Smooth muscle cell (in vitro differentiated cells): ENCODE measurements at regions not wholly inside any gene's neighbourhood (a gene's known extent, or its start where the extent isn't known, plus 50 kb on each side); places are given as distances from the start of the nearest gene placed in this dataset.

ENCODE experiments used
- DNase-seq: peaks from one replicate; lab custom pipeline; 2025; ENCODE audit not compliant: unreplicated experiment; lab: John Stamatoyannopoulos, UW
- H2AFZ ChIP-seq: fragments of 200-600 bp; sonication (generic); 2 replicates; pipeline ENCODE4 v1.6.0; 2016; ENCODE audit warnings: antibody characterized with exemption, low read depth, mild to moderate bottlenecking
- H3F3A ChIP-seq: fragments of 200-600 bp; sonication (generic); 2 replicates; pipeline ENCODE4 v1.6.0; 2017; ENCODE audit warnings: antibody characterized with exemption, low read depth
- H3K27ac ChIP-seq: fragments of 200-600 bp; sonication (generic); 2 replicates; pipeline ENCODE4 v1.5.1; 2016; ENCODE audit warnings: low read depth, mild to moderate bottlenecking
- H3K27me3 ChIP-seq: fragments of 200-600 bp; sonication (generic); 2 replicates; pipeline ENCODE4 v1.6.1; 2016; ENCODE audit warnings: low read depth, mild to moderate bottlenecking
- H3K36me3 ChIP-seq: fragments of 200-600 bp; sonication (generic); 2 replicates; pipeline ENCODE4 v1.5.1; 2016; ENCODE audit warnings: low read depth
- H3K4me1 ChIP-seq: fragments of 200-600 bp; sonication (generic); 2 replicates; pipeline ENCODE4 v1.5.1; 2016; ENCODE audit warnings: low read depth
- H3K4me2 ChIP-seq: fragments of 200-600 bp; sonication (generic); 2 replicates; pipeline ENCODE4 v1.6.0; 2016; ENCODE audit warnings: mild to moderate bottlenecking
- H3K4me3 ChIP-seq: fragments of 200-600 bp; sonication (generic); 2 replicates; pipeline ENCODE4 v1.5.1; 2016; ENCODE audit warnings: mild to moderate bottlenecking
- H3K79me2 ChIP-seq: fragments of 200-600 bp; sonication (generic); 2 replicates; pipeline ENCODE4 v1.6.0; 2016; ENCODE audit warnings: low read depth, mild to moderate bottlenecking
- H3K9ac ChIP-seq: fragments of 200-600 bp; sonication (generic); 2 replicates; pipeline ENCODE4 v1.6.0; 2016; ENCODE audit warnings: low read depth
- H3K9me3 ChIP-seq: fragments of 200-600 bp; sonication (generic); replicated peaks from 2 replicates; pipeline ENCODE4 v1.5.1; 2016; ENCODE audit warnings: low read depth
- H4K20me1 ChIP-seq: fragments of 200-600 bp; sonication (generic); 2 replicates; pipeline ENCODE4 v1.6.0; 2016; ENCODE audit warnings: low read depth
- CTCF ChIP-seq: fragments of 200-600 bp; sonication (generic); IDR thresholded peaks from 2 replicates; pipeline ENCODE4 v1.5.1; 2017; ENCODE audit warnings: borderline replicate concordance, mild to moderate bottlenecking, antibody characterized with exemption; ENCODE audit not compliant: insufficient read depth, poor library complexity, severe bottlenecking
- WGBS: methylation state at CpG from one replicate; pipeline ENCODE4 v1.1.7; 2016; ENCODE audit warnings: low lambda C conversion rate; 5-methylcytosine and 5-hydroxymethylcytosine counted together

GRCh38 chr5:158224253-158224652, 365.3 kb upstream of the CLINT1 start:
- Histone ChIP-seq H3K9ac (no peak overlapping the region), H3K4me1 (no peaks in the 10 kb centered on the region), H3K79me2 (no peaks in the 10 kb centered on the region), H4K20me1 (no peaks in the 10 kb centered on the region), H3K27ac (no peak overlapping the region), H2AFZ (no peak overlapping the region), H3K27me3 (no peaks in the 10 kb centered on the region), H3K4me3 (no peak overlapping the region), H3K9me3 (no peaks in the 10 kb centered on the region), H3F3A (no peaks in the 10 kb centered on the region), H3K36me3 (no peaks in the 10 kb centered on the region), H3K4me2 (no peak overlapping the region)
- 96% methylated on average over 2 of the region's 2 CpGs for WGBS
- no peak for DNase-seq
- no peak for TF ChIP-seq CTCF

GRCh38 chr5:158223054-158223600, 364.2 kb upstream of the CLINT1 start:
- H3K79me2 ChIP-seq: no peaks in the 10 kb centered on the region
- H2AFZ ChIP-seq: no peak overlapping the region
- DNase-seq: no peak
- H3K9me3 ChIP-seq: no peaks in the 10 kb centered on the region
- H3K4me1 ChIP-seq: no peaks in the 10 kb centered on the region
- 89% methylated on average over 7 of the region's 7 CpGs for WGBS
- H4K20me1 ChIP-seq: no peaks in the 10 kb centered on the region
- H3K4me2 ChIP-seq: no peak overlapping the region
- H3K27ac ChIP-seq: no peak overlapping the region
- no peaks in the 10 kb centered on the region for H3K36me3 ChIP-seq
- no peaks in the 10 kb centered on the region for H3F3A ChIP-seq
- no peaks in the 10 kb centered on the region for H3K27me3 ChIP-seq
- H3K9ac ChIP-seq: no peak overlapping the region
- no peak overlapping the region for H3K4me3 ChIP-seq
- TF ChIP-seq CTCF: no peak

DNA sequence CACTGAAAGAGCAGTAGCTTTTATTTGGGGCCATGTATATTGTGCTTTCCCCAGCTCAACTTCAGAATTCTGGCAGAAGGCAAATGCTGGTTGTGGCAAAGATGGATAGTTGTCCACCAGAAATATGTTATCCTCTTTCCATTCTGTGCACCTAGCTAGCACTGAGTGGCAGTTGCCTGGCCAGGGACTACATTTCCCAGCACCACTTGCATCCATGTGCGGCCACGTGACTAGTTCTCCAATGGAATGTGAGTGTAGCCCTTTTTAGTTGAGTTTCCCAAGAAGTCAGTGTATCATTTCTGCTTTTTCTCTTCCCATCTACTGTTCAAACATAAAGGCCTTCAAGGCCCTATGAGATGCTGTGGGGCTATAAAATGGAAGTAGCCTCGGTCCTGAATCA, 354.0 kb upstream of the CLINT1 start:
- Histone ChIP-seq H3K9me3 (no peaks in the 10 kb centered on the region), H3K4me2 (no peak overlapping the region), H3K4me1 (no peaks in the 10 kb centered on the region), H3K36me3 (no peaks in the 10 kb centered on the region), H3K4me3 (no peak overlapping the region), H3K27ac (no peak overlapping the region), H2AFZ (no peak overlapping the region), H3K27me3 (no peaks in the 10 kb centered on the region), H3F3A (no peaks in the 10 kb centered on the region), H3K9ac (no peak overlapping the region), H4K20me1 (no peaks in the 10 kb centered on the region), H3K79me2 (no peaks in the 10 kb centered on the region)
- TF ChIP-seq CTCF: no peak
- WGBS: 65% methylated on average over 3 of the region's 3 CpGs
- DNase-seq: no peak

- H3K9ac ChIP-seq: no peak overlapping the region
- no peaks in the 10 kb centered on the region for H3K27me3 ChIP-seq
- H3F3A ChIP-seq: no peaks in the 10 kb centered on the region
- H3K36me3 ChIP-seq: no peaks in the 10 kb centered on the region
- no peak overlapping the region for H3K27ac ChIP-seq
- no peak overlapping the region for H3K4me3 ChIP-seq
- no peaks in the 10 kb centered on the region for H3K79me2 ChIP-seq
- no peak overlapping the region for H3K4me2 ChIP-seq
- H4K20me1 ChIP-seq: no peaks in the 10 kb centered on the region
- DNase-seq: no peak
- no peak overlapping the region for H2AFZ ChIP-seq
- no peaks in the 10 kb centered on the region for H3K9me3 ChIP-seq
- H3K4me1 ChIP-seq: no peaks in the 10 kb centered on the region
- WGBS: 63% methylated on average over 2 of the region's 2 CpGs
- TF ChIP-seq CTCF: no peak
Measured at GRCh38 chr5:158212237-158212636, 353.3 kb upstream of the CLINT1 start.
